Sigmoid colon (tissue), 6 donors: ENCODE measurements at regions not wholly inside any gene's neighbourhood (a gene's known extent, or its start where the extent isn't known, plus 50 kb on each side); places are given as distances from the start of the nearest gene placed in this dataset.

Experiments used
- DNase-seq: peaks from one replicate; pipeline ENCODE4 v3.0.0-alpha.2; 2019
- H3K27ac ChIP-seq, 4 donors: fragments of 200-600 bp; sonication (generic); one replicate each; pipeline ENCODE4 v1.5.1; 2016 to 2019; ENCODE audit warnings: mild to moderate bottlenecking in 1 of 4
- H3K27me3 ChIP-seq, 3 donors: fragments of 200-600 bp; sonication (generic); one replicate each; pipeline ENCODE4 v1.5.1; 2019; ENCODE audit warnings: mild to moderate bottlenecking in 1 of 3
- H3K36me3 ChIP-seq, 4 donors: fragments of 200-600 bp; sonication (generic); one replicate each; pipeline ENCODE4 v1.5.1; 2016 to 2019
- H3K4me1 ChIP-seq, 4 donors: fragments of 200-600 bp; sonication (generic); one replicate each; pipeline ENCODE4 v1.5.1; 2017 to 2019
- H3K4me3 ChIP-seq, 4 donors: fragments of 200-600 bp; sonication (generic); one replicate each; pipeline ENCODE4 v1.5.1; 2017 to 2019; ENCODE audit warnings: mild to moderate bottlenecking in 2 of 4, moderate library complexity in 1 of 4
- H3K9me3 ChIP-seq, 4 donors: fragments of 200-600 bp in 3 of 4; sonication (generic) in 3 of 4; one replicate each; pipeline versions ENCODE4 v1.5.1 to v1.6.1; 2013 to 2019
- CTCF ChIP-seq, 4 experiments: fragments of 450-650 bp in 3 of 4; fragments of 200-600 bp in 1 of 4; IDR thresholded peaks; one replicate each; pipeline ENCODE4 v1.5.1; 2016 to 2019; ENCODE audit warnings: antibody characterized with exemption in 4 of 4, mild to moderate bottlenecking in 3 of 4, moderate library complexity in 2 of 4
- EP300 ChIP-seq, 4 donors: sonication (generic); formaldehyde crosslinking; IDR thresholded peaks; one replicate each; pipeline ENCODE4 v1.6.1; 2017; ENCODE audit warnings: antibody characterized with exemption in 4 of 4
- POLR2A ChIP-seq, 2 donors: fragments of 450-650 bp; IDR thresholded peaks; one replicate each; pipeline ENCODE4 v1.6.1; 2016; ENCODE audit warnings: antibody characterized with exemption in 2 of 2, mild to moderate bottlenecking in 2 of 2, moderate library complexity in 2 of 2
- POLR2AphosphoS5 ChIP-seq, 4 donors: sonication (generic); formaldehyde crosslinking; IDR thresholded peaks; one replicate each; pipeline ENCODE4 v1.6.1; 2017; ENCODE audit warnings: antibody characterized with exemption in 4 of 4
- WGBS, 2 donors: extraction: QIAGEN DNeasy Blood & Tissue Kit; methylation state at CpG; one replicate each; pipeline ENCODE4 v1.1.7; 2013; 5-methylcytosine and 5-hydroxymethylcytosine counted together
- intact Hi-C: fragments of 100-400 bp; cut with DNase I; formaldehyde crosslinking; loops from one replicate; pipeline ENCODE4 v1.15.1; 2023
- donor health status: healthy with polysubstance abuse.
- donor health status: healthy.

- DNase-seq, result no peak
- H3K4me3 ChIP-seq, result no peak overlapping the region
- intact Hi-C loops, result no loop called here
- no peaks in the 10 kb centered on the region for H3K4me1 ChIP-seq
- H3K27me3 ChIP-seq, result no peaks in the 10 kb centered on the region
- TF ChIP-seq CTCF (IDR thresholded peaks at IDR 0.05), result no peak
- no peak for TF ChIP-seq POLR2AphosphoS5 (IDR thresholded peaks at IDR 0.05)
- TF ChIP-seq EP300 (IDR thresholded peaks at IDR 0.05), result no peak
- no peak for TF ChIP-seq POLR2A (IDR thresholded peaks at IDR 0.05)
- H3K9me3 ChIP-seq, result no peaks in the 10 kb centered on the region
- no peaks in the 10 kb centered on the region for H3K36me3 ChIP-seq
- WGBS, 2 donors, result 78 to 83% methylated on average over 13 of the region's 13 CpGs
- H3K27ac ChIP-seq, result no peak overlapping the region
Observed at GRCh38 chr2:239696559-239697207, 295.9 kb upstream of the HDAC4 start.

GRCh38 chr2:239695728-239696240 is 295.0 kb upstream of the HDAC4 start:
- no peak for DNase-seq
- Histone ChIP-seq H3K27ac (no peak overlapping the region), H3K36me3 (no peaks in the 10 kb centered on the region), H3K4me3 (no peak overlapping the region), H3K4me1 (no peaks in the 10 kb centered on the region), H3K27me3 (no peaks in the 10 kb centered on the region), H3K9me3 (no peaks in the 10 kb centered on the region)
- no peak for TF ChIP-seq POLR2AphosphoS5 (IDR thresholded peaks at IDR 0.05)
- TF ChIP-seq CTCF (IDR thresholded peaks at IDR 0.05), result no peak
- TF ChIP-seq EP300 (IDR thresholded peaks at IDR 0.05), result no peak
- TF ChIP-seq POLR2A (IDR thresholded peaks at IDR 0.05), result no peak
- WGBS, 2 donors, result 86 to 89% methylated on average over 14 of the region's 14 CpGs
- intact Hi-C loops, result no loop called here

- 76 to 91% methylated on average over 6 of the region's 6 CpGs for WGBS, 2 donors
- H3K27me3 ChIP-seq, result no peaks in the 10 kb centered on the region
- H3K4me1 ChIP-seq, result no peaks in the 10 kb centered on the region
- intact Hi-C loops, result no loop called here
- no peaks in the 10 kb centered on the region for H3K36me3 ChIP-seq
- H3K27ac ChIP-seq, result no peak overlapping the region
- TF ChIP-seq POLR2AphosphoS5 (IDR thresholded peaks at IDR 0.05) (no peak), EP300 (IDR thresholded peaks at IDR 0.05) (no peak), CTCF (IDR thresholded peaks at IDR 0.05) (no peak), POLR2A (IDR thresholded peaks at IDR 0.05) (no peak)
- H3K9me3 ChIP-seq, result no peaks in the 10 kb centered on the region
- H3K4me3 ChIP-seq, result no peak overlapping the region
- no peak for DNase-seq
Observed at GRCh38 chr2:239695106-239695727, 294.4 kb upstream of the HDAC4 start.

GRCh38 chr2:239694487-239694886 is 293.7 kb upstream of the HDAC4 start:
- intact Hi-C loops, result no loop called here
- TF ChIP-seq POLR2AphosphoS5 (IDR thresholded peaks at IDR 0.05), result no peak
- TF ChIP-seq CTCF (IDR thresholded peaks at IDR 0.05), result no peak
- no peak for TF ChIP-seq EP300 (IDR thresholded peaks at IDR 0.05)
- no peak for TF ChIP-seq POLR2A (IDR thresholded peaks at IDR 0.05)
- H3K27ac ChIP-seq, result no peak overlapping the region
- H3K27me3 ChIP-seq, result no peaks in the 10 kb centered on the region
- no peak for DNase-seq
- H3K36me3 ChIP-seq, result no peaks in the 10 kb centered on the region
- H3K4me1 ChIP-seq, result no peaks in the 10 kb centered on the region
- WGBS, 2 donors, result 67 to 73% methylated on average over 4 of the region's 4 CpGs
- H3K9me3 ChIP-seq, result no peaks in the 10 kb centered on the region
- no peak overlapping the region for H3K4me3 ChIP-seq
